ENCODE measurements at regions not wholly inside any gene's neighbourhood (a gene's known extent, or its start where the extent isn't known, plus 50 kb on each side); places are given as distances from the start of the nearest gene placed in this dataset.

- TF ChIP-seq CTCF (IDR thresholded peaks at IDR 0.05): no peak
- no peak for TF ChIP-seq POLR2A (IDR thresholded peaks at IDR 0.05)
Measured at GRCh38 chr4:164596318-164596878, 157.5 kb upstream of the SMIM31 start.

Measured in vagina (tissue), 2 donors.